ENCODE measurements at regions not wholly inside any gene's neighbourhood (a gene's known extent, or its start where the extent isn't known, plus 50 kb on each side); places are given as distances from the start of the nearest gene placed in this dataset.
"Not testable (repeated sequence)": the region's sequence is repeated elsewhere in the genome, so short reads cannot be mapped to it uniquely, and the experiment has no call there.

GRCh38 chr6:81886909-81887308 is 134.4 kb upstream of the TENT5A start:
- not testable (repeated sequence) for TF ChIP-seq CTCF (IDR thresholded peaks at IDR 0.05); E2F5 (CRISPR knock-in tag; IDR thresholded peaks at IDR 0.05); RORB (CRISPR knock-in tag; IDR thresholded peaks at IDR 0.05); USF2 (CRISPR knock-in tag; IDR thresholded peaks at IDR 0.05); CBFB (CRISPR knock-in tag; IDR thresholded peaks at IDR 0.05; ENCODE audit: low read depth); PRDM15 (CRISPR knock-in tag; IDR thresholded peaks at IDR 0.05); ATF3 (CRISPR knock-in tag; conservative IDR thresholded peaks at IDR 0.05); NR2C2 (CRISPR knock-in tag; IDR thresholded peaks at IDR 0.05); JUN (CRISPR knock-in tag; IDR thresholded peaks at IDR 0.05); ESRRA (CRISPR knock-in tag; IDR thresholded peaks at IDR 0.05; ENCODE audit: borderline replicate concordance); ZNF396 (CRISPR knock-in tag; IDR thresholded peaks at IDR 0.05; ENCODE audit: borderline replicate concordance); USF1 (CRISPR knock-in tag; IDR thresholded peaks at IDR 0.05); ZNF263 (CRISPR knock-in tag; IDR thresholded peaks at IDR 0.05; ENCODE audit: low read depth)

Measured in WTC11 (cell line).